Peyer's patch (tissue), 4 donors: ENCODE measurements at regions not wholly inside any gene's neighbourhood (a gene's known extent, or its start where the extent isn't known, plus 50 kb on each side); places are given as distances from the start of the nearest gene placed in this dataset.

ENCODE experiments used
- DNase-seq, 3 donors: peaks; one replicate each; pipeline ENCODE4 v3.0.0-alpha.2; 2017 to 2019
- H3K27ac ChIP-seq, 4 donors: fragments of 200-600 bp; sonication (generic); one replicate each; pipeline ENCODE4 v1.5.1; 2016 to 2019
- H3K27me3 ChIP-seq, 2 donors: fragments of 200-600 bp; sonication (generic); one replicate each; pipeline ENCODE4 v1.5.1; 2019
- H3K36me3 ChIP-seq, 3 donors: fragments of 200-600 bp; sonication (generic); one replicate each; pipeline ENCODE4 v1.5.1; 2016 to 2019
- H3K4me1 ChIP-seq, 4 donors: fragments of 200-600 bp; sonication (generic); one replicate each; pipeline ENCODE4 v1.5.1; 2016 to 2019
- H3K4me3 ChIP-seq, 4 donors: fragments of 200-600 bp; sonication (generic); 1 replicate in 3 of 4; 2 replicates in 1 of 4; pipeline ENCODE4 v1.5.1; 2016 to 2019; ENCODE audit warnings: mild to moderate bottlenecking in 1 of 4
- H3K9me3 ChIP-seq, 4 donors: fragments of 200-600 bp; sonication (generic); one replicate each; pipeline ENCODE4 v1.5.1; 2016 to 2019; ENCODE audit warnings: mild to moderate bottlenecking in 1 of 4
- CTCF ChIP-seq, 6 experiments: fragments of 450-650 bp in 4 of 6; fragments of 200-600 bp in 2 of 6; sonication (generic) in 1 of 6; IDR thresholded peaks; one replicate each; pipeline ENCODE4 v1.5.1; 2017 to 2019; ENCODE audit warnings: antibody characterized with exemption in 6 of 6, mild to moderate bottlenecking in 3 of 6, moderate library complexity in 1 of 6
- POLR2A ChIP-seq, 2 donors: fragments of 450-650 bp; IDR thresholded peaks; one replicate each; pipeline ENCODE4 v1.5.1; 2017; ENCODE audit warnings: antibody characterized with exemption in 2 of 2, mild to moderate bottlenecking in 2 of 2, moderate library complexity in 2 of 2

- DNase-seq = no peak
- Histone ChIP-seq H3K27ac (no peak overlapping the region), H3K4me1 (no peaks in the 10 kb centered on the region), H3K27me3 (no peaks in the 10 kb centered on the region), H3K4me3 (no peak overlapping the region), H3K36me3 (peaks cover 0 to 17% (median 0%) of the 10 kb centered on the region in 3 donors), H3K9me3 (no peaks in the 10 kb centered on the region)
- TF ChIP-seq CTCF (IDR thresholded peaks at IDR 0.05) (no peak), POLR2A (IDR thresholded peaks at IDR 0.05) (no peak)
Measured at GRCh38 chr19:5216141-5216847, 124.3 kb downstream of the PTPRS start.

- peaks cover 0 to 24% (median 0%) of the 10 kb centered on the region in 3 donors for H3K36me3 ChIP-seq
- no peak for DNase-seq
Measured at GRCh38 chr19:5215431-5215830, 125.2 kb downstream of the PTPRS start.

GRCh38 chr19:5214902-5215301, 125.7 kb downstream of the PTPRS start:
- H3K36me3 ChIP-seq = peaks cover 0 to 24% (median 0%) of the 10 kb centered on the region in 3 donors
- no peak for TF ChIP-seq CTCF (IDR thresholded peaks at IDR 0.05)
- no peak for TF ChIP-seq POLR2A (IDR thresholded peaks at IDR 0.05)
- no peak overlapping the region for H3K4me3 ChIP-seq

More at GRCh38 chr19:5215431-5215830, 125.2 kb downstream of the PTPRS start:
- Histone ChIP-seq H3K27me3 (no peaks in the 10 kb centered on the region), H3K9me3 (no peaks in the 10 kb centered on the region), H3K4me1 (no peaks in the 10 kb centered on the region), H3K27ac (no peak overlapping the region), H3K4me3 (no peak overlapping the region)
- TF ChIP-seq CTCF (IDR thresholded peaks at IDR 0.05) (no peak), POLR2A (IDR thresholded peaks at IDR 0.05) (no peak)

GRCh38 chr19:5214371-5214770, 126.2 kb downstream of the PTPRS start:
- Histone ChIP-seq H3K27ac (no peak overlapping the region), H3K9me3 (no peaks in the 10 kb centered on the region), H3K4me1 (no peaks in the 10 kb centered on the region), H3K27me3 (no peaks in the 10 kb centered on the region), H3K36me3 (peaks cover 0 to 23% (median 0%) of the 10 kb centered on the region in 3 donors), H3K4me3 (no peak overlapping the region)
- no peak for DNase-seq
- TF ChIP-seq POLR2A (IDR thresholded peaks at IDR 0.05) = no peak
- TF ChIP-seq CTCF (IDR thresholded peaks at IDR 0.05) = no peak

More at GRCh38 chr19:5214902-5215301, 125.7 kb downstream of the PTPRS start:
- Histone ChIP-seq H3K27me3 (no peaks in the 10 kb centered on the region), H3K27ac (no peak overlapping the region), H3K4me1 (no peaks in the 10 kb centered on the region), H3K9me3 (no peaks in the 10 kb centered on the region)
- no peak for DNase-seq

- no peak for DNase-seq
- Histone ChIP-seq H3K27ac (no peak overlapping the region), H3K4me1 (no peaks in the 10 kb centered on the region), H3K9me3 (no peaks in the 10 kb centered on the region), H3K36me3 (peaks cover 0 to 23% (median 0%) of the 10 kb centered on the region in 3 donors), H3K27me3 (no peaks in the 10 kb centered on the region), H3K4me3 (no peak overlapping the region)
- TF ChIP-seq CTCF (IDR thresholded peaks at IDR 0.05) = no peak
- no peak for TF ChIP-seq POLR2A (IDR thresholded peaks at IDR 0.05)
Measured at GRCh38 chr19:5213667-5214066, 126.9 kb downstream of the PTPRS start.
